GM23338 (cell line): ENCODE measurements at regions not wholly inside any gene's neighbourhood (a gene's known extent, or its start where the extent isn't known, plus 50 kb on each side); places are given as distances from the start of the nearest gene placed in this dataset.

Experiments
- ATAC-seq: fragments of 200-7000 bp; cut with Tn5 transposase; 3 replicates; pipeline ENCODE4 v1.9.1; 2020
- DNase-seq: peaks from one replicate; pipeline ENCODE4 v3.0.0-alpha.2; 2015; ENCODE audit warnings: low spot score
- H2AFZ ChIP-seq: fragments of 200-600 bp; sonication (generic); 2 replicates; pipeline ENCODE4 v1.8.0; 2016; ENCODE audit warnings: antibody characterized with exemption, mild to moderate bottlenecking, moderate library complexity
- H3F3A ChIP-seq: fragments of 200-600 bp; sonication (generic); replicated peaks from 2 replicates; pipeline ENCODE4 v1.8.0; 2017; ENCODE audit warnings: antibody characterized with exemption, mixed run types, low read depth
- H3K27ac ChIP-seq: fragments of 200-600 bp; sonication (generic); 2 replicates; pipeline ENCODE4 v1.6.1; 2016; ENCODE audit warnings: low read depth
- H3K27me3 ChIP-seq: fragments of 200-600 bp; sonication (generic); 2 replicates; pipeline ENCODE4 v1.8.0; 2016; ENCODE audit warnings: mild to moderate bottlenecking, mixed run types, moderate library complexity; ENCODE audit not compliant: insufficient read depth
- H3K36me3 ChIP-seq: fragments of 200-600 bp; sonication (generic); 2 replicates; pipeline ENCODE4 v1.8.0; 2016; ENCODE audit warnings: mild to moderate bottlenecking; ENCODE audit not compliant: insufficient read depth
- H3K4me1 ChIP-seq: fragments of 200-600 bp; sonication (generic); 2 replicates; pipeline ENCODE4 v1.8.0; 2016; ENCODE audit warnings: mild to moderate bottlenecking, moderate library complexity; ENCODE audit not compliant: insufficient read depth
- H3K4me2 ChIP-seq: fragments of 200-600 bp; sonication (generic); 2 replicates; pipeline ENCODE4 v1.7.1; 2017; ENCODE audit warnings: mixed run types
- H3K4me3 ChIP-seq: fragments of 200-600 bp; sonication (generic); 2 replicates; pipeline ENCODE4 v1.6.1; 2016; ENCODE audit warnings: mixed run types
- H3K79me2 ChIP-seq: fragments of 200-600 bp; sonication (generic); replicated peaks from 2 replicates; pipeline ENCODE4 v1.8.0; 2017; ENCODE audit warnings: mild to moderate bottlenecking; ENCODE audit not compliant: insufficient read depth
- H3K9me2 ChIP-seq: fragments of 200-600 bp; sonication (generic); 2 replicates; pipeline ENCODE4 v1.8.0; 2017; ENCODE audit not compliant: insufficient read depth
- H4K20me1 ChIP-seq: fragments of 200-600 bp; sonication (generic); replicated peaks from 2 replicates; pipeline ENCODE4 v1.8.0; 2017; ENCODE audit warnings: mild to moderate bottlenecking; ENCODE audit not compliant: insufficient read depth
- H3K27ac Mint-ChIP-seq: 2 replicates; pipeline ENCODE4 v1.8.0; 2020; ENCODE audit warnings: inconsistent platforms, mild to moderate bottlenecking, moderate library complexity, mixed read lengths
- H3K27me3 Mint-ChIP-seq: 3 replicates; pipeline ENCODE4 v1.8.0; 2022; ENCODE audit warnings: low read depth, mild to moderate bottlenecking, moderate library complexity, mixed read lengths, inconsistent platforms; ENCODE audit not compliant: insufficient read depth, poor library complexity
- H3K36me3 Mint-ChIP-seq: 3 replicates; pipeline ENCODE4 v1.8.0; 2021; ENCODE audit warnings: low read depth, mild to moderate bottlenecking, inconsistent platforms, moderate library complexity, mixed read lengths
- H3K4me1 Mint-ChIP-seq: 3 replicates; pipeline ENCODE4 v1.8.0; 2020; ENCODE audit warnings: mild to moderate bottlenecking, inconsistent platforms, mixed read lengths
- H3K4me3 Mint-ChIP-seq: 3 replicates; pipeline ENCODE4 v1.8.0; 2021; ENCODE audit warnings: moderate library complexity, mild to moderate bottlenecking, inconsistent platforms, mixed read lengths
- H3K9me3 Mint-ChIP-seq: 3 replicates; pipeline ENCODE4 v1.8.0; 2020; ENCODE audit warnings: moderate library complexity, mild to moderate bottlenecking, inconsistent platforms, mixed read lengths
- CREB1 ChIP-seq: fragments of 250-450 bp; sonication (Bioruptor Pico); IDR thresholded peaks from 2 replicates; pipeline ENCODE4 v1.5.0; 2020; ENCODE audit warnings: low read depth, mild to moderate bottlenecking, moderate library complexity
- ETS1 ChIP-seq: IDR thresholded peaks from 2 replicates; pipeline ENCODE4 v1.6.1; 2016; ENCODE audit warnings: antibody characterized with exemption
- EZH2 ChIP-seq: fragments of 200-600 bp; sonication (generic); IDR thresholded peaks from one replicate; pipeline ENCODE4 v1.8.0; 2017; ENCODE audit warnings: antibody characterized with exemption, mild to moderate bottlenecking, low read depth; ENCODE audit not compliant: unreplicated experiment
- EZH2phosphoT487 ChIP-seq: fragments of 200-600 bp; sonication (generic); IDR thresholded peaks from one replicate; pipeline ENCODE4 v1.8.1; 2018; ENCODE audit warnings: antibody characterized with exemption; ENCODE audit not compliant: unreplicated experiment
- JUNB ChIP-seq: IDR thresholded peaks from one replicate; pipeline ENCODE4 v1.6.1; 2016; ENCODE audit warnings: antibody characterized with exemption; ENCODE audit not compliant: unreplicated experiment
- NANOG ChIP-seq: IDR thresholded peaks from 2 replicates; pipeline ENCODE4 v1.6.1; 2016; ENCODE audit warnings: antibody characterized with exemption, borderline replicate concordance
- POLR2AphosphoS5 ChIP-seq: IDR thresholded peaks from 2 replicates; pipeline ENCODE4 v1.6.1; 2016; ENCODE audit warnings: antibody characterized with exemption, low read depth
- REST ChIP-seq: IDR thresholded peaks from one replicate; pipeline ENCODE4 v1.6.1; 2018; ENCODE audit warnings: antibody characterized with exemption; ENCODE audit not compliant: unreplicated experiment
- STAT1 ChIP-seq: IDR thresholded peaks from one replicate; pipeline ENCODE4 v1.6.1; 2016; ENCODE audit warnings: antibody characterized with exemption; ENCODE audit not compliant: unreplicated experiment
- ZNF114 ChIP-seq: fragments of 250-450 bp; sonication (Bioruptor Pico); IDR thresholded peaks from 2 replicates; pipeline ENCODE4 v1.5.0; 2020; ENCODE audit warnings: mild to moderate bottlenecking, moderate library complexity
- ZNF331 ChIP-seq: fragments of 250-450 bp; sonication (Bioruptor Pico); IDR thresholded peaks from 2 replicates; pipeline ENCODE4 v1.5.0; 2020; ENCODE audit warnings: low read depth, mild to moderate bottlenecking, moderate library complexity
- ZNF462 ChIP-seq: fragments of 250-450 bp; sonication (Bioruptor Pico); IDR thresholded peaks from 2 replicates; pipeline ENCODE4 v1.5.0; 2020; ENCODE audit warnings: mild to moderate bottlenecking, moderate library complexity
- TF ChIP-seq, protein P1 (sequence below), 2 experiments: fragments of 200-600 bp in 1 of 2; sonication (generic) in 1 of 2; conservative IDR thresholded peaks; 2 replicates each; pipeline versions ENCODE4 v1.5.1 to v1.6.1; 2016 to 2017; ENCODE audit warnings: antibody characterized with exemption in 2 of 2, low read depth in 2 of 2, mild to moderate bottlenecking in 2 of 2, moderate library complexity in 1 of 2

GRCh38 chr4:79626101-79626500, 218.1 kb upstream of the GK2 start:
- Mint-ChIP-seq H3K27ac (no peak overlapping the region), H3K27me3 (peaks cover 2% of the 10 kb centered on the region), H3K4me1 (peaks cover 26% of the 10 kb centered on the region), H3K9me3 (no peaks in the 10 kb centered on the region; the same call in 2 of the 3 replicates), H3K36me3 (no peaks in the 10 kb centered on the region), H3K4me3 (no peak overlapping the region)
- TF ChIP-seq JUNB = no peak
- TF ChIP-seq ZNF114 (CRISPR knock-in tag) = no peak
- TF ChIP-seq EZH2 = no peak
- no peak for TF ChIP-seq POLR2AphosphoS5
- no peak for TF ChIP-seq ETS1
- TF ChIP-seq STAT1 = no peak
- no peak for TF ChIP-seq ZNF462
- TF ChIP-seq EZH2phosphoT487 = no peak
- TF ChIP-seq, protein P1, sequence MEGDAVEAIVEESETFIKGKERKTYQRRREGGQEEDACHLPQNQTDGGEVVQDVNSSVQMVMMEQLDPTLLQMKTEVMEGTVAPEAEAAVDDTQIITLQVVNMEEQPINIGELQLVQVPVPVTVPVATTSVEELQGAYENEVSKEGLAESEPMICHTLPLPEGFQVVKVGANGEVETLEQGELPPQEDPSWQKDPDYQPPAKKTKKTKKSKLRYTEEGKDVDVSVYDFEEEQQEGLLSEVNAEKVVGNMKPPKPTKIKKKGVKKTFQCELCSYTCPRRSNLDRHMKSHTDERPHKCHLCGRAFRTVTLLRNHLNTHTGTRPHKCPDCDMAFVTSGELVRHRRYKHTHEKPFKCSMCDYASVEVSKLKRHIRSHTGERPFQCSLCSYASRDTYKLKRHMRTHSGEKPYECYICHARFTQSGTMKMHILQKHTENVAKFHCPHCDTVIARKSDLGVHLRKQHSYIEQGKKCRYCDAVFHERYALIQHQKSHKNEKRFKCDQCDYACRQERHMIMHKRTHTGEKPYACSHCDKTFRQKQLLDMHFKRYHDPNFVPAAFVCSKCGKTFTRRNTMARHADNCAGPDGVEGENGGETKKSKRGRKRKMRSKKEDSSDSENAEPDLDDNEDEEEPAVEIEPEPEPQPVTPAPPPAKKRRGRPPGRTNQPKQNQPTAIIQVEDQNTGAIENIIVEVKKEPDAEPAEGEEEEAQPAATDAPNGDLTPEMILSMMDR (conservative IDR thresholded peaks at IDR 0.05; ENCODE audit: low read depth in 2 of 2) = no peak
- TF ChIP-seq ZNF331 (CRISPR knock-in tag) = no peak
- no peak for TF ChIP-seq CREB1 (CRISPR knock-in tag)
- no peak for TF ChIP-seq REST
- no peak for TF ChIP-seq NANOG
- peaks cover 16% of the 10 kb centered on the region for H3K4me1 ChIP-seq
- ATAC-seq = no peak
- no peak overlapping the region for H3K27ac ChIP-seq
- no peak overlapping the region for H3K4me2 ChIP-seq
- no peaks in the 10 kb centered on the region for H3F3A ChIP-seq
- no peak for DNase-seq
- H3K36me3 ChIP-seq = no peaks in the 10 kb centered on the region
- H3K9me2 ChIP-seq = no peaks in the 10 kb centered on the region
- H2AFZ ChIP-seq = no peak overlapping the region; the same call in 1 of the 2 replicates
- no peaks in the 10 kb centered on the region for H4K20me1 ChIP-seq
- H3K27me3 ChIP-seq = no peaks in the 10 kb centered on the region
- H3K4me3 ChIP-seq = no peak overlapping the region
- no peaks in the 10 kb centered on the region for H3K79me2 ChIP-seq
